HS-27A (cell line): ENCODE measurements at regions not wholly inside any gene's neighbourhood (a gene's known extent, or its start where the extent isn't known, plus 50 kb on each side); places are given as distances from the start of the nearest gene placed in this dataset.
A peak's percentile ranks its signal among the peaks of the same experiment; 100 is the strongest.
"Not testable (repeated sequence)": the region's sequence is repeated elsewhere in the genome, so short reads cannot be mapped to it uniquely, and the experiment has no call there.

Source experiments
- DNase-seq: peaks from one replicate; pipeline ENCODE4 v3.0.0-alpha.2; 2012; ENCODE audit warnings: low read depth, missing footprints

DNA sequence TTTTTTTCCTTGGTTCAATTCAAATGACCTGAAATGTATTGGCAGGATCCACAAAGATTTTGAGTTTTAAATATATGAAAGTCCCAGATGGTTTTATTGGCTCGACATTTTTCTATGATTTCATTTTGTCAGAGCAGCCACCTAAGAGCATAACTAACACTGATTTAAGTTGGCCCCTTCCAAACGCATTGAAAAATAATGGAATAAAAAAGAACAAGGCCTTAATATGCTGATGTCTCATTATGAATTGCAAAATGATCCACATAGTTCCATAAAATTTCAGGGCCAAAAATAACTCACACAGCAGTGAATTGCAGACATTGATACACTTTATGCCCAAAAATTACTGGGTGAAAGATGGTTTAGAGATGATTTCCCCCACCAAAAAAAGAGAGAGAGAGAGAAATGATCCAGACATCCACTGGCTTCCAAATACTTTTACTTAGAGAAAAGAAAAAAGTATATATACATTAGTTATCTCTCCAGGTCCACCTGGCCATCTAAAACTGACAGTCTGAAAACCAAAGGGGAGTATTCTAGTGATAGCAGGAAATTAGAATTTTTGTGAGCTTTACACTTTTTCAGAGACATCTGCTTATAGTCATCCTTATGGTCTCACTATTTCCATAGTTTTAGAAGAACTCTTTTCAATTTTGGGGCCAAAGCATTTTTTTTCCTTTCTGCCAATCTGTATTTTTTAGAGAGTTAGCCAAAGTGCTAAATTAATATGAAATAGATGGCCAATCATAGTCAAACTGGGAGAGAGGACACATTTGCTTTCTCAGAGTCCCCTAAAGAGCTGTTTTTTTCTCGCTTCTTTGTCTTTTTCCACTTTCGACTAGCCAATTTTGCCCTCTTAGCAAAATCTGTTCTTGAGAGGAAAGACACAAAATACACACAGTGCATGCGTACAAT is 213.5 kb upstream of the RND3 start:
- DNase-seq, result no peak

DNA sequence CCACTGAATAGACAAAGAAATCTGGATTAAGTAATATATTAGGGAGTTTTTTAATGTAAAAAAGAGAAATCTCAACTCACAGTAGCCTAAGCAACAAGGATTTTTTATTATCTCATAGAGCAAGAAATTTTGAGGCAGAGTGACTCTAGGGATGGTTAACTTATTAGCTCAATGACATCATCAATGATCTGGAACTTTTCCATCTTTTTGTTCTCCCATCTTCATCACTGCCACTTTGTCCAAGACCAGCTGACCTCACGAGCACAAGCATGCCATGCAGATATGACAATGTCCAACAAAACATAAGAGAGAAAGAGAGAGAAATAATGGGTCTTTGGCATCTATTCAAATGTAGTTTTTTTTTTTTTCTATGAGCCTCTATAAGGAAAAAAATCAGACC is 211.8 kb upstream of the RND3 start:
- no peak for DNase-seq

DNA sequence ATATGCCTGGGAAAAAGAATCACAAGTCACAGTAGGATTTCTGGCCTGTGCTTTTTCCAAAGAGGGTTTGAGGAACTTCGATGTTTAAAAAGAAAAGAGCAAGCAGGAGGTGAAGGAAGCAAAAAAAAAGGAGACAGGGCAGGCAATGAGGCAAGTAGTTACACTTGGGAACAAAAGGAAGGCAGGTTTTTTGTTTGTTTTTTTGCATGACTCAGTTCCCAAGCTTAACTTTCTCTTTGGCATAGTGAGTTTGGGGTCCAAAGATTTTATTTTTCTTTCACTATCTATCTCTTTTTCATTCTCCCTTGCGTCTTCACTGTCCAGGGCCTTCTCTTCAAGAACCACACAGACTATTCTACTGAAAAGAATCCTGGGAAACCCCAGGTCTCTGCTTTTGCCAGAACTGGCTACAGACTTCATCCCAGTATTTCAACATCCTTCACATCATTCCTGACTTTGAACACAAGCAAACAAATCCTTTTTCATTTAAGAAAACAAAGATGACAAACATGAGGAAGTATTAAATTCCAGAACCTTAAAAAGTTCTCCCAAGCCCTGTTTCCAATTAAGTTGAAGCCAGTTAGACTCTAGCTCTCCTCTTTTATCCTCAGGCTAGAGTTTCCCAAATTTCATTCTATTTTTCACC is 210.7 kb upstream of the RND3 start:
- DNase-seq, result no peak

DNA sequence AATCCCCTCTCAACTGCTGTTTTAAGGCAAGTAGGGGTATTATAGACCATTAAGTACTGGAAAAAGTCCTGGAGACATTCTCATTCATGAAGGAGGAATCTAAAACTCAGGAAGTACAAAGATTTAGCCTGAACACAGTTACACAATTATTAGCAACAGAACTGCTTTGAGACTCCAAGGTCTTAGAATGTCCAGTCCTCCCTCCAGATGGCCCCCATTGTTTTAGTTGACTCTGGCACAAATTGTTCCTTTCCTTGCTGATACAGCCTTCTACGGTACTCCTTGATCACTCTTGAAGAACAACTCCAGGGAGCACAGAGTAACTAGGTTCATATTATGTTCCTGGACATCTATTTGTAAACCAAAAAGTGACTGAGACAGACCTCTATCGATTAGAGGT is 210.1 kb upstream of the RND3 start:
- no peak for DNase-seq

DNA sequence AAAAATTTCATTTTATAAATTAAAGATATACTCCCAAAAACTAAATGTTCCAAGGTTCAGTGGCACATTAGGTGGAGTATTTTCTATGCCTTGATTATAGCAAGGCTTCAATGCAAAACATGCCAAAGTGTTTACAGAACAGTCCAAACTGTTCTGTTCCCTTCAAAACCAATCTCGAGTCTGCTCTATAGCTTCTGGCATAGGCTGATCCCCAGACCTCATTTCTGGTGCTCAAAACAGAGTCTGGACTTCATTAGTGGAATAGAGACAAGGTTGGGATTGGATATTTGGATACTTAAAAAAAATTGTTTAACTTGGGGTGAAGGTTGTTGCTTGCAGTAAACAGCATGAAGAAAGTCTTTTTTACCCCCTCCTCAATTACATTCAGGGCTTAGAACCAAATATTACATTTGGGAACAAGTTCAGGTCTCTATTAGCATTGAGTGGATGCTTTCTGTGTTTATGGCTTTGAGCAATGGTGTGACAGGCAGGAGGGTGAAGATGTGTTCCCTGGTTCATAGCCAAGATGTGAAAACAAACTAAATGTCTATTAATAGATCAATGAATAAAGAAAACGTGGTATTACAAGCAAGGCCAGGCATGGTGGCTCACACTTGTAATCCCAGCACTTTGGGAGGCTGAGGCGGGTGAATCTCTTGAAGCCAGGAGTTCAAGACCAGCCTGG is 208.1 kb upstream of the RND3 start:
- no peak for DNase-seq

DNA sequence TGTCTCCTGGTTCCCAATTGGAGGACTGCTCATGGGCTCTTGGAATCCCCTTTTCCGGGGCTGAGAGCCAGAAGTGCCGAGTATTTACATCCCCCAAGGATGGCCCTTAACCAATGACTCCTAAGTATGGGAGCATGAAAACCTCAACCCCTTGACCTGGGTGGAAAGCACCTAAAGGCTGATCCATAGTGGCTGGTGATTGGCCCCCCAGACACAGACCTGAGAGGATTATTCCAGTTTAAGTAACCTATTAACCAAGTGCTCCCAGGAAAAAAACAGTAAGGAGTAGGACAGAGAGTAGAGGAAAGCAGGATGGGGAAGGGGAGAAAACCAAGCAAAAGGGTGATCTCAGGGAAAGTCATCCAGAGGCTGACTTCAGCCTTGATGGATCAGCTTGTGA is 206.1 kb upstream of the RND3 start:
- no peak for DNase-seq

DNA sequence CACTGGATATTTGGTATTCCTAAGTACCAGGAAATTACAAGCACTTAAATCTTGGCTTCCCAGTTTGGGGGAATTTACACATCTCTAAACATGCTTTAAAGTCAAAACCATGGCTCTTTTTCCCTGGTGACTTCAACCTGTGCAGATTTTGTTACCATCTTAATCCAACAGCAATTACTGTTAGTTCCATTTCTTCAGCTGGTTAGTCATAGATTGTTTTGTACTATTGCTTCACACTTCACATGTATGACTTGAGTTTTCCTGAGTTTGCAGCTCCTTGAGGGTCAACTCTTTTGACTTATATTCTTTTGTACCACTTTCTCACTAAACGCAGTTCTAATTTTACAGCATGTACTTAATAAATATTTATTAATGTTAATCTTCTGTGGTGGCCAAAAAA is 203.4 kb upstream of the RND3 start:
- no peak for DNase-seq

DNA sequence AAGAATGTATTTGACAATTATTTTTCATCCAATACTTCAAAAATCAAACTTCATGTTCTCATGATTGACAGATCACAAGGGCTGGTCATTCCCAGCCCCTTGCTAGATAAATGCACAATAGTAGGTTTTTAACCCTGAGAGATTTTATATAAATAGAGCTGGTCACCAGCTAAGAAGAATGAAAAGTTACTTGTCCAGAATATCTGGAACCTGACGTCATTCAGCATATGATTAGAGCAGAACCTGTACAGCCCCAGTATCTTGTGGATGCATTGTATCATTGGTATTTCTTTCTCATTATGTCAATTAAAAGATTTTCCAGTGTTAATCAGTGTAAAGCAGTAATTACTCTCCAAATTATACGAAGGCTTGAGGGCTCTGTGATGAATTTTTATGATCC is 202.8 kb upstream of the RND3 start:
- no peak for DNase-seq

DNA sequence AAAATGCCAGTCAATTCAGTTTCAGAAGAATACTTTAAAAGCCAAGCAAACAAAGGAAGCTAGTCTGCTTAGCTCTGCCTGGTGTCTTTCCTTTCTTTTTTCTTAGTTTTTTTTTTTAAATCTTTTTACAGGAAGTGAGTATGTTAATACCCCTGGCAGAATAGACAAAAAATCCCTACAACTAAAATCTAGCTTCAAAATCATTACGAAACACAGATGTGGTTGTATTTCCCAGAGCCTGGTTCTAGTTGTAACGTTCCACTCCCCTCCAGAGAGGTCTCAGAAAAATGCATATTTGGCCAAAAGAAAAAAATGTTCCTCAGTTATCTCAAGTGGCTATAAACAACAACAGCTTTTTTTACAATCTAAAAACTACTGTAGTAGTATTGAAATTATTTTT is 202.1 kb upstream of the RND3 start:
- no peak for DNase-seq

DNA sequence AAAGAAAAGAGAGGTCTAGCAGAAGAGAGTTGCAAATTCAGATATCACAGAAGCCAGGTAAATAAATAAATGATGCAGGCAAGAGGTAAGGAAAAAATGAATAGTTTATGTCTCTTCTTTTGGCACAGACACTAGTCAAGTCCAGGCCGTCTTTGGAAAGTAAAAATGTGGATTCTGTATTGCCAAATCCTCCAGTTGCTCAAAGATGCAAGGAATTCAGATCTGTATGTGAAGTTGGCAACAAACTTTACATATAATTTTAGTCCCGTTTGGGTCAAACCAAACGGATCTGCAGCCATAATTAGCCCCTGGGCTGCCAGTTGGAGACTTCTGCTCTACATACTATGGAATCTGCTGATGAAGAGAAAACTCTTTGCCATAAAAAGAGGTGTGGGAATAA is 200.5 kb upstream of the RND3 start:
- no peak for DNase-seq

DNA sequence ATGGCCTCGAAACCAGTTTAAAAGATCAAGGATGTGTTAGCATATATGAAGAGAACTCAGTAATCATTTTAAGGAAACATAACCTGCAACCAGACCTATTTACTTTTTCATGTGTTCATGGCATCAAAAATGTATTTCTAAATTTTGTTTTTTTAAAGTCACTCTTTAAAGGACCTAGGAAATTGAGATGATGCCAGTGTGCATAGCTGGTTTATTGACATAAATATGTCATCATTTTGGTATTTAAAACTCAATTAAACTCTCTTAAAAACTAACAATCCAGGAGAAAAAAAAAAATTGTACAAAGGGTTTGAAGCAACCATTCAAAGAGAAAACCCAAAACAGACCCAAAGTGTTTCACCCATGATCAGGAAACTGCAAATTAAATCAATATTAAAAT is 198.9 kb upstream of the RND3 start:
- no peak for DNase-seq

DNA sequence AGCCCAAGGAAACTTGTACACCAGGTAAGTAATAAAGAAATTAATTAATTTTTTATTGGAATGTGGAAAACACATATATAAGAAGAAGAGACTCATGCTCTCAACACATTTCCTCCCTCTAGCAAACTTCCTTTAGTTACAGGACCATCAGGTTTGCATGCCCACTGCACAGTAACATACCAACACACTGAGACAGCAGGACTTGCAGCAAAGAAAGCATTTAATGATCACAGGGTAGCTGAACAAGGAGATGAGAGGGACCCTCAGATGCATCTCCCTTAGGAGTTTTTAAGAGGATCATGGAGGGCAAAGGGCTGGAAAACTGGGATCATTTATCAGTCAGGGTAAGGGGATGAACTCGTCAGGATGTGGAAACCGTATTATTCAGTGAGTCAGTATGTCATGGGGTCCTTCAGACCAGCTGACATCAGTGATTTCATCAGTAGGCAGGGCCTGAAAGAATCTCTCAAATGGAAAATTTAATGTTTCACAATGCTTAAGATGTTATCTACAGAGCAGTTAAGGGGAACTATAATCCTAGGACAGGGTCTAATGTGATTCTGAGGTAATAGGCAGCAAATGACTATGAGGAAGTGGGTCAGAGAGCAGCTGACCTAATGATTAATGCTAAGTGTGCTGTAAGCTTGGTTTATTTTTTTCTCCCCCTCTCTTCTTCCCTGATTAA is 193.8 kb upstream of the RND3 start:
- DNase-seq, result peak; percentile 15

DNA sequence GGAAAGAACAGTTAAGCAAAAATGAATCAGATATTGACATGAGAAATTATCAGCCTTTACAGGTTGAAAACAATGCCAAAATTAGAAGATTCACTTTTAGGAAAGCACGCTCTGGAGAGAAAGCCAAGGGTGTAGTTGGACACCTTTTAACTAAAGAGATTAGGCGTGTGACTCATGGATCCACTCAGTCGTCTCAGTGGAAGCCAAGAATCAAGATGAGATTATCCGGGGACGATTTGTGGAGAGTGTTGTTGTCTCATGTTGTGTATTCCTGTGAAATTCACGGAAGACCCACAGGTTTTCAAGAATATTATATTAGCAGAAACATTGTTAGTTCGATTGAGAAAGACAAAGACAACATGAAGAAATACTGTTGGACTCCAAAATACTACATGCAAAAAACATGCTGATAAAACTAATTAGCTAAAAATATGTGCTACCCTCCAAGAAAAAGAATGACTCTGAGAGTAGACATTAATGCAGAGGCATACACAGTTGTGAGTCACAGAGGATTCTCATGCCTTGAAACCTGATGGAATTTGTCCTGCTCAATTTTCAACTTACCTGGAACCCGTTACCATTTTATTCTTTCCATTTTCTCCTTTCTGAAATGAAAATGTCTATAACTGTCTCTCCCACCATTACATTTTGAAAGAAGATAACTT is 192.1 kb upstream of the RND3 start:
- no peak for DNase-seq

DNA sequence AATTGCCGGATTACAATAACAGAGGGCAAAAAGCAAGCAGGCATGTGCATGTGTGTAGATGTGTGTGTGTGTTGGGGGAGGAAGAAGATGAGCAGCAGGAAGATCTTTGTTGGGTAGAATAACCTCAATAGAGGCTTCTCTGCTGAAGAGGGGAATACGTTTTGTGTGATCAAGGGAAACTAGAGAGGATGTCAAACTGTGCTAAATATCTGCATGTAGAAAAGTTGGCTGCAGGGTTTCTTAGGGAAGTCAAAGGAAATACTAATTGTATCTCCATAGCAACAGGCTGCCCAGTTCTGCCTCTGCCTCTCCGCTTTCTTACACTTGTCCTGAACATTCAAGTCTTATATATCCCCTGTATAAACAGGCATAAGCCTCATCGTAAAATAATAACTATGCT is 190.1 kb upstream of the RND3 start:
- no peak for DNase-seq

DNA sequence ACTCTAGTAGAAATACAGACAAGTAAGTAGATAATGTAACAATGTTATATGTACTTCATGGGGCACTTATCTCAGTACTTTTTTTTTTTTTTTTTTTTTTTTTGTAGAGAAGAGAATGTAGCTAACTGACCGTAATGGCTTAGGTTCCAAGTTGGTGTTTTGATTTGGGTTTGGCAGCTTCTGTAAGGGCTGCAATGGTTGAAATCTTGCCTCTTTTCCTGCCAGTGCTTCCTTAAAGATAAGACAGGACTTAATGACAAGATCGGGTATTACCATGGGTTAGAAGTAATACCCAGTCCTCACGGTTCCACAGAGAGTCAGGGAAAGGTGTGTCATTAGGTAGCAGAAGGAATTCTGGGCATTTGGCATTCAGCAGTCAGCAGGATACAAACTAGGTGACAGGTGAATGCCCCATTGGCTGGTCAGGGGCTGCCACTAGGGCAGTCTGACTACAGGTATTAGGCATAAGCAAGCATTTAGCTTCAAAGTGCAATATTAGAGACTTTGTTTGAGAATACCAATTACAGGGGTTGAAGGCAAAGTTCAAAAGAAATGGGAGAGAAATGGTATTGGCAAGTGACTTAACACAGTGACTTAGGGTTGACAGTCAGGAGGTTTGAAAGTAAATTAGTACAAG is 189.4 kb upstream of the RND3 start:
- no peak for DNase-seq

DNA sequence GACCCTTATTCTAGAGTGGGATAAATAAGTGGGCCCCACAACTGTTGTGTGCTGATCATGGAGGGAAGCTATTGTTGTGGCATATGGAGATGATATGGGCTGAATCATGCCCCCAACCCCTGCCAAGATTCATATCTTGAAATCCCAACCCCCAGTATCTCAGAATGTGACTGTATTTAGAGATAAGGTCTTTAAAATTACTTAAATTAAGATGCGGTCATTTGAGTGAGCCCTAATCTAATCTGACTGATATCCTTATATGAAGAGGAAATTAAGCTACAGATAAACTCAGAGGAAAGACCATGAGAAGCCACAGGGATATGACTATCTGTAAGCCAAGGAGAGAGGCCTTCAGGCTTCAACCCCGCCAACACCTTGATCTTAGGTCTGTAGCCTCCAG is 188.3 kb upstream of the RND3 start:
- no peak for DNase-seq

DNA sequence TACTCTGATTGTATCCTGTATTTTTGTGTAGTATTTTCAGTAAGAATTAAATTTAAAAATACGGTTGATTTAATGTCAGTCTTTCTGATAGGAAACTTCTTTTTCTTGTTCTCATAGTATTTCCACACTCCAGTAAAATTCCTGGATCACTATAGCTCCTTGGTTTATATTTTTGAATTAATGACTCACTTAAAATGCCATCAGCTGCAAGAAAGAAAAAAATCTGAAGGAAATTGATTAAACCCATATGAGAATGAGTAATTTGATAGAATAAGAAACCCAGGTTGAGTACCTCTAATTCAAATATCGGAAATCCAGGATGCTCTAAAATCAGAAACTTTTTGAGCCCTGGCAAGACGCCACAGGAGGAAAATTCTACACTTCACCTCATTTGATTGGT is 186.8 kb upstream of the RND3 start:
- no peak for DNase-seq

DNA sequence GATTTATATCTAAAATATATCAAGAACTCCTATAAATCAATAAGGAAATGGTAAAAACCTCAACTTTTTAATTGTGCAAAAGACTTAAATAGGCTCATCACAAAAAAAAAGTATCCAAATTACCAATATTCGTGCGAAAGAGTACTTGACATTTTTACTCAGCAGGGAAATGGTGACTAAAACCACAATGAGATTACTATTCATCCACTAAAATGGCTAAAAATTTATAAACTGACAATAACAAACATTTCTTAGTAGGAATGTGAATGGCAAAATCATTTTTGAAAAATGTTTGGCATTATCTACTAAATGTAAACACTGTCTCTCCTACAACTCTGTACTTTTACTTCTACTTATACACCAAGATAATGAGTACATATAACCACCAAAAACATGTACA is 184.8 kb upstream of the RND3 start:
- DNase-seq, result no peak

DNA sequence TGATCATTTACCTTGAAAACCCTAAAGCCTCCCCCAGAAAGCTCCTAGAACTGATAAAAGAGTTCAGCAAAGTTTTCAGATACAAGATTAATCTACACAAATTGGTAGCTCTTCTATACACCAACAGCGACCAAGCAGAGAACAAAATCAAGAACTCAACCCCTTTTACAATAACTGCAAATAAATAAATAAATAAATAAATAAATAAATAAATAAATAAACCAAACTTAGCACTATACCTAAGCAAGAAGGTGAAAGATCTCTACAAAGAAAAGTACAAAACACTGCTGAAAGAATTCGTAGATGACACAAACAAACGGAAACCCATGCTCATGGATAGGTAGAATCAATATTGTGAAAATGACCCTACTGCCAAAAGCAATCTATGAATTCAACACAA is 182.0 kb upstream of the RND3 start:
- DNase-seq, result no peak

DNA sequence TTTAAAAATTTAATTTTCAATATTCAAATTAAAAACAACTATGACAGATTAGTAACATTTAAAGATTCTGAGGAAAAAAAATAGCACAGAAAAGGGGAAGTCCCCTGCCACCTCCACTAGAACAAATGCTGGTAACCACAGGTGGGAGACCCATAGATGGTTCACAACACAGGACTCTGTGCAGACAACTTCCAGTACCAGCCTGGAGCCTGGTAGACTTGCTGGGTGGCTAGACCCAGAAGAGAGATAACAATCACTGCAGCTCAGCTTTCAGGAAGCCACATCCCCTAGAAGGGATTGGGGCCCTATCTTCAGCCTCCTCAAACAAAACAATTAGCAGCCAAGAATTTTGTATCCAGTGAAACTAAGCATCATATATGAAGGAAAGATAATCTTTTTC is 179.6 kb upstream of the RND3 start:
- DNase-seq, result not testable (repeated sequence)

DNA sequence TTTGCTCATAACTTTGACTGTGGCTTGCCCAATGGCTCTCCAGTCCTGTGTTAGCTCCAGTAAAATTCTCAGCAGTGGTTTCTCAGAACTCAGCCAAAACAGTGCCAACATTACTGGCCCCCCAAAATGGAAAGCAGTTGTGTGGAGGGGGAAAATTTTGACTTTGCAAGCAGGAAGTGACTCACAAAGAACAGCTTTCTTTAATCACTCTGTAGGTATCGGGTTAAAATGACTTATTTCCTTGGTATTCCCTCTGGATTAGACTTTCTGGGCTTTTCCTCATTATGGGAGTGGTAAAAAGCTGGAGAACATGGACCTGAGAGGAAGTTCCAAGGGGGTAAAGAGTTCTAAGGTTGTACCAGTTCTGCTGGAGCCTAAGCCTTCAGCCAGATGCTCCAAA is 175.7 kb upstream of the RND3 start:
- DNase-seq, result peak; percentile 77

DNA sequence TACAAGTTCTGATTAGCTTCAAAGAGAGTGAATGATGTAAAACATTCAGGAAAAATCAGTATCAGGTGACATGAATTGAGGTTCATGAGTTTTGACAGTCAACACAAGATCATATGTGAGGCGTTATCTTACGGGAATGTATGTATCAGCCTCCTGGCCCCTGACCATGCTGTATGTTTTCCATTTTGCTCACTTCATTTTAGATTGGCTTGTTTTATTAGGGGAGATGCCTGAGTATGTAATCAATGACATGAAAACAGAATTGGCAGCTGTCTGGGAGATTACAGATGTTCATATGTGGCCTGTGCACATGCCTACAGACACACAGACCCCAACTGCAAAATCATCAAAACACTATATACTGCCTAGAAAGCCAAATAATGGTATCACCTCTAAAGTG is 168.5 kb upstream of the RND3 start:
- DNase-seq, result no peak
